ENCODE measurements at regions not wholly inside any gene's neighbourhood (a gene's known extent, or its start where the extent isn't known, plus 50 kb on each side); places are given as distances from the start of the nearest gene placed in this dataset.
A peak's percentile ranks its signal among the peaks of the same experiment; 100 is the strongest.

GRCh38 chr5:64110222-64110621 is 55.4 kb upstream of the RNF180 start:
- Histone ChIP-seq H3K27ac (ENCODE audit: insufficient read depth in 1 of 2, low read depth in 1 of 2, low read length in 2 of 2, poor library complexity in 1 of 2, severe bottlenecking in 2 of 2) (no peak overlapping the region), H3K9me3 (ENCODE audit: control extremely low read depth in 1 of 5, control insufficient read depth in 4 of 5, insufficient read depth in 2 of 5, low read depth in 1 of 5, low read length in 4 of 5) (no peaks in the 10 kb centered on the region), H3K36me3 (ENCODE audit: control insufficient read depth in 4 of 4, insufficient read depth in 4 of 4, low read length in 3 of 4) (no peaks in the 10 kb centered on the region), H3K4me3 (ENCODE audit: control insufficient read depth in 1 of 7, extremely low read depth in 1 of 7, insufficient read depth in 4 of 7, low read depth in 2 of 7, low read length in 6 of 7) (no peak overlapping the region), H3K27me3 (replicated peaks in 2 of 5; ENCODE audit: control insufficient read depth in 4 of 5, insufficient read depth in 5 of 5, low read length in 4 of 5) (no peaks in the 10 kb centered on the region), H3K4me1 (ENCODE audit: control extremely low read depth in 1 of 4, control insufficient read depth in 4 of 4, insufficient read depth in 4 of 4, low read length in 3 of 4) (no peaks in the 10 kb centered on the region)
- ChIA-PET CTCF (no interaction called here), POLR2A (no interaction called here)
- no peak for DNase-seq
- WGBS (ENCODE audit: insufficient coverage), result 95% methylated on average over 2 of the region's 2 CpGs

GRCh38 chr5:64108674-64109073 is 57.0 kb upstream of the RNF180 start:
- POLR2A ChIA-PET, result no interaction called here
- no peaks in the 10 kb centered on the region for H3K4me1 ChIP-seq (ENCODE audit: control extremely low read depth in 1 of 4, control insufficient read depth in 4 of 4, insufficient read depth in 4 of 4, low read length in 3 of 4)
- H3K9me3 ChIP-seq (ENCODE audit: control extremely low read depth in 1 of 5, control insufficient read depth in 4 of 5, insufficient read depth in 2 of 5, low read depth in 1 of 5, low read length in 4 of 5), result no peaks in the 10 kb centered on the region
- no peak for DNase-seq
- CTCF ChIA-PET, result no interaction called here
- no peak overlapping the region for H3K4me3 ChIP-seq (ENCODE audit: control insufficient read depth in 1 of 7, extremely low read depth in 1 of 7, insufficient read depth in 4 of 7, low read depth in 2 of 7, low read length in 6 of 7)
- H3K36me3 ChIP-seq (ENCODE audit: control insufficient read depth in 4 of 4, insufficient read depth in 4 of 4, low read length in 3 of 4), result no peaks in the 10 kb centered on the region
- WGBS (ENCODE audit: insufficient coverage), result 91% methylated on average over 3 of the region's 4 CpGs
- no peaks in the 10 kb centered on the region for H3K27me3 ChIP-seq (replicated peaks in 2 of 5; ENCODE audit: control insufficient read depth in 4 of 5, insufficient read depth in 5 of 5, low read length in 4 of 5)
- no peak overlapping the region for H3K27ac ChIP-seq (ENCODE audit: insufficient read depth in 1 of 2, low read depth in 1 of 2, low read length in 2 of 2, poor library complexity in 1 of 2, severe bottlenecking in 2 of 2)

- no peaks in the 10 kb centered on the region for H3K36me3 ChIP-seq (ENCODE audit: control insufficient read depth in 4 of 4, insufficient read depth in 4 of 4, low read length in 3 of 4)
- no peaks in the 10 kb centered on the region for H3K4me1 ChIP-seq (ENCODE audit: control extremely low read depth in 1 of 4, control insufficient read depth in 4 of 4, insufficient read depth in 4 of 4, low read length in 3 of 4)
- no peak for DNase-seq
- ChIA-PET POLR2A (no interaction called here), CTCF (no interaction called here)
- no peak overlapping the region for H3K27ac ChIP-seq (ENCODE audit: insufficient read depth in 1 of 2, low read depth in 1 of 2, low read length in 2 of 2, poor library complexity in 1 of 2, severe bottlenecking in 2 of 2)
- 100% methylated on average over 1 of the region's 1 CpG for WGBS (ENCODE audit: insufficient coverage)
- H3K27me3 ChIP-seq (replicated peaks in 2 of 5; ENCODE audit: control insufficient read depth in 4 of 5, insufficient read depth in 5 of 5, low read length in 4 of 5), result no peaks in the 10 kb centered on the region
- no peak overlapping the region for H3K4me3 ChIP-seq (ENCODE audit: control insufficient read depth in 1 of 7, extremely low read depth in 1 of 7, insufficient read depth in 4 of 7, low read depth in 2 of 7, low read length in 6 of 7)
- peaks cover 0 to 1% (median 0%) of the 10 kb centered on the region in 5 experiments for H3K9me3 ChIP-seq (ENCODE audit: control extremely low read depth in 1 of 5, control insufficient read depth in 4 of 5, insufficient read depth in 2 of 5, low read depth in 1 of 5, low read length in 4 of 5)
Observed at GRCh38 chr5:64100203-64100602, 65.4 kb upstream of the RNF180 start.

- Histone ChIP-seq H3K9me3 (ENCODE audit: control extremely low read depth in 1 of 5, control insufficient read depth in 4 of 5, insufficient read depth in 2 of 5, low read depth in 1 of 5, low read length in 4 of 5) (peaks cover 0 to 1% (median 0%) of the 10 kb centered on the region in 5 experiments), H3K4me1 (ENCODE audit: control extremely low read depth in 1 of 4, control insufficient read depth in 4 of 4, insufficient read depth in 4 of 4, low read length in 3 of 4) (no peaks in the 10 kb centered on the region), H3K27ac (ENCODE audit: insufficient read depth in 1 of 2, low read depth in 1 of 2, low read length in 2 of 2, poor library complexity in 1 of 2, severe bottlenecking in 2 of 2) (no peak overlapping the region), H3K4me3 (ENCODE audit: control insufficient read depth in 1 of 7, extremely low read depth in 1 of 7, insufficient read depth in 4 of 7, low read depth in 2 of 7, low read length in 6 of 7) (no peak overlapping the region), H3K36me3 (ENCODE audit: control insufficient read depth in 4 of 4, insufficient read depth in 4 of 4, low read length in 3 of 4) (no peaks in the 10 kb centered on the region), H3K27me3 (replicated peaks in 2 of 5; ENCODE audit: control insufficient read depth in 4 of 5, insufficient read depth in 5 of 5, low read length in 4 of 5) (no peaks in the 10 kb centered on the region)
- ChIA-PET POLR2A (no interaction called here), CTCF (interaction anchor here (1.0 kb wide), 1 partner anchor 15 kb away, joined by 3 read pairs; no protein-coding TSS in a partner anchor)
- DNase-seq, result no peak
Observed at GRCh38 chr5:64096771-64097170, 68.9 kb upstream of the RNF180 start.

GRCh38 chr5:64077589-64077988 is 88.1 kb upstream of the RNF180 start:
- no peak overlapping the region for H3K4me3 ChIP-seq (ENCODE audit: control insufficient read depth in 1 of 7, extremely low read depth in 1 of 7, insufficient read depth in 4 of 7, low read depth in 2 of 7, low read length in 6 of 7)
- H3K27me3 ChIP-seq (replicated peaks in 2 of 5; ENCODE audit: control insufficient read depth in 4 of 5, insufficient read depth in 5 of 5, low read length in 4 of 5), result no peaks in the 10 kb centered on the region
- CTCF ChIA-PET, result no interaction called here
- no peaks in the 10 kb centered on the region for H3K4me1 ChIP-seq (ENCODE audit: control extremely low read depth in 1 of 4, control insufficient read depth in 4 of 4, insufficient read depth in 4 of 4, low read length in 3 of 4)
- H3K27ac ChIP-seq (ENCODE audit: insufficient read depth in 1 of 2, low read depth in 1 of 2, low read length in 2 of 2, poor library complexity in 1 of 2, severe bottlenecking in 2 of 2), result no peak overlapping the region
- 93% methylated on average over 7 of the region's 8 CpGs for WGBS (ENCODE audit: insufficient coverage)
- no peak for DNase-seq
- H3K9me3 ChIP-seq (ENCODE audit: control extremely low read depth in 1 of 5, control insufficient read depth in 4 of 5, insufficient read depth in 2 of 5, low read depth in 1 of 5, low read length in 4 of 5), result no peaks in the 10 kb centered on the region
- POLR2A ChIA-PET, result no interaction called here
- no peaks in the 10 kb centered on the region for H3K36me3 ChIP-seq (ENCODE audit: control insufficient read depth in 4 of 4, insufficient read depth in 4 of 4, low read length in 3 of 4)

GRCh38 chr5:64074533-64074932 is 91.1 kb upstream of the RNF180 start:
- no peak overlapping the region for H3K4me3 ChIP-seq (ENCODE audit: control insufficient read depth in 1 of 7, extremely low read depth in 1 of 7, insufficient read depth in 4 of 7, low read depth in 2 of 7, low read length in 6 of 7)
- WGBS (ENCODE audit: insufficient coverage), result 13% methylated on average over 1 of the region's 2 CpGs
- CTCF ChIA-PET, result no interaction called here
- no peaks in the 10 kb centered on the region for H3K9me3 ChIP-seq (ENCODE audit: control extremely low read depth in 1 of 5, control insufficient read depth in 4 of 5, insufficient read depth in 2 of 5, low read depth in 1 of 5, low read length in 4 of 5)
- H3K27me3 ChIP-seq (replicated peaks in 2 of 5; ENCODE audit: control insufficient read depth in 4 of 5, insufficient read depth in 5 of 5, low read length in 4 of 5), result no peaks in the 10 kb centered on the region
- H3K4me1 ChIP-seq (ENCODE audit: control extremely low read depth in 1 of 4, control insufficient read depth in 4 of 4, insufficient read depth in 4 of 4, low read length in 3 of 4), result no peaks in the 10 kb centered on the region
- POLR2A ChIA-PET, result no interaction called here
- no peak overlapping the region for H3K27ac ChIP-seq (ENCODE audit: insufficient read depth in 1 of 2, low read depth in 1 of 2, low read length in 2 of 2, poor library complexity in 1 of 2, severe bottlenecking in 2 of 2)
- H3K36me3 ChIP-seq (ENCODE audit: control insufficient read depth in 4 of 4, insufficient read depth in 4 of 4, low read length in 3 of 4), result no peaks in the 10 kb centered on the region
- peak; percentile 2 to 28 (median 23) for DNase-seq

GRCh38 chr5:64069486-64069885 is 96.2 kb upstream of the RNF180 start:
- no peak for DNase-seq
- ChIA-PET CTCF (no interaction called here), POLR2A (interaction anchor here (0.6 kb wide), 1 partner anchor 368 kb away, joined by 4 read pairs; no protein-coding TSS in a partner anchor)
- Histone ChIP-seq H3K4me3 (ENCODE audit: control insufficient read depth in 1 of 7, extremely low read depth in 1 of 7, insufficient read depth in 4 of 7, low read depth in 2 of 7, low read length in 6 of 7) (no peak overlapping the region), H3K27me3 (replicated peaks in 2 of 5; ENCODE audit: control insufficient read depth in 4 of 5, insufficient read depth in 5 of 5, low read length in 4 of 5) (no peaks in the 10 kb centered on the region), H3K9me3 (ENCODE audit: control extremely low read depth in 1 of 5, control insufficient read depth in 4 of 5, insufficient read depth in 2 of 5, low read depth in 1 of 5, low read length in 4 of 5) (no peaks in the 10 kb centered on the region), H3K27ac (ENCODE audit: insufficient read depth in 1 of 2, low read depth in 1 of 2, low read length in 2 of 2, poor library complexity in 1 of 2, severe bottlenecking in 2 of 2) (no peak overlapping the region), H3K4me1 (ENCODE audit: control extremely low read depth in 1 of 4, control insufficient read depth in 4 of 4, insufficient read depth in 4 of 4, low read length in 3 of 4) (no peaks in the 10 kb centered on the region), H3K36me3 (ENCODE audit: control insufficient read depth in 4 of 4, insufficient read depth in 4 of 4, low read length in 3 of 4) (no peaks in the 10 kb centered on the region)

GRCh38 chr5:64050296-64050695 is 88.1 kb upstream of the HTR1A start:
- DNase-seq, result no peak
- peaks cover 0 to 5% (median 3%) of the 10 kb centered on the region in 5 experiments for H3K9me3 ChIP-seq (ENCODE audit: control extremely low read depth in 1 of 5, control insufficient read depth in 4 of 5, insufficient read depth in 2 of 5, low read depth in 1 of 5, low read length in 4 of 5)
- H3K4me1 ChIP-seq (ENCODE audit: control extremely low read depth in 1 of 4, control insufficient read depth in 4 of 4, insufficient read depth in 4 of 4, low read length in 3 of 4), result no peaks in the 10 kb centered on the region
- no peak overlapping the region for H3K4me3 ChIP-seq (ENCODE audit: control insufficient read depth in 1 of 7, extremely low read depth in 1 of 7, insufficient read depth in 4 of 7, low read depth in 2 of 7, low read length in 6 of 7)
- ChIA-PET CTCF (no interaction called here), POLR2A (no interaction called here)
- H3K36me3 ChIP-seq (ENCODE audit: control insufficient read depth in 4 of 4, insufficient read depth in 4 of 4, low read length in 3 of 4), result no peaks in the 10 kb centered on the region
- no peak overlapping the region for H3K27ac ChIP-seq (ENCODE audit: insufficient read depth in 1 of 2, low read depth in 1 of 2, low read length in 2 of 2, poor library complexity in 1 of 2, severe bottlenecking in 2 of 2)
- no peaks in the 10 kb centered on the region for H3K27me3 ChIP-seq (replicated peaks in 2 of 5; ENCODE audit: control insufficient read depth in 4 of 5, insufficient read depth in 5 of 5, low read length in 4 of 5)
